ENCODE measurements at regions not wholly inside any gene's neighbourhood (a gene's known extent, or its start where the extent isn't known, plus 50 kb on each side); places are given as distances from the start of the nearest gene placed in this dataset.

GRCh38 chr2:204416236-204416635 lies 129.0 kb upstream of the PARD3B start:
- DNase-seq: no peak
- in situ Hi-C loops (cut with MboI; ENCODE audit: low pct_unique_long_range_greater_than_20kb, low sequenced_read_pairs): no loop called here

GRCh38 chr2:204425821-204426220 lies 119.5 kb upstream of the PARD3B start:
- in situ Hi-C loops (cut with MboI; ENCODE audit: low pct_unique_long_range_greater_than_20kb, low sequenced_read_pairs): no loop called here
- no peak for DNase-seq

GRCh38 chr2:204428675-204429074 lies 116.6 kb upstream of the PARD3B start:
- no peak for DNase-seq
- in situ Hi-C loops (cut with MboI; ENCODE audit: low pct_unique_long_range_greater_than_20kb, low sequenced_read_pairs): no loop called here

- in situ Hi-C loops (cut with MboI; ENCODE audit: low pct_unique_long_range_greater_than_20kb, low sequenced_read_pairs): no loop called here
- DNase-seq: no peak
Observed at GRCh38 chr2:204431529-204431928, 113.7 kb upstream of the PARD3B start.

GRCh38 chr2:204432196-204432595 lies 113.1 kb upstream of the PARD3B start:
- in situ Hi-C loops (cut with MboI; ENCODE audit: low pct_unique_long_range_greater_than_20kb, low sequenced_read_pairs): no loop called here
- DNase-seq: no peak

GRCh38 chr2:204434660-204435462 lies 110.4 kb upstream of the PARD3B start:
- no peak for DNase-seq

GRCh38 chr2:204436230-204436629 lies 109.0 kb upstream of the PARD3B start:
- in situ Hi-C loops (cut with MboI; ENCODE audit: low pct_unique_long_range_greater_than_20kb, low sequenced_read_pairs): no loop called here
- DNase-seq: no peak

More at GRCh38 chr2:204434660-204435462, 110.4 kb upstream of the PARD3B start:
- in situ Hi-C loops (cut with MboI; ENCODE audit: low pct_unique_long_range_greater_than_20kb, low sequenced_read_pairs): no loop called here

GRCh38 chr2:204437408-204437807 lies 107.9 kb upstream of the PARD3B start:
- DNase-seq: no peak
- in situ Hi-C loops (cut with MboI; ENCODE audit: low pct_unique_long_range_greater_than_20kb, low sequenced_read_pairs): no loop called here

- DNase-seq: no peak
- in situ Hi-C loops (cut with MboI; ENCODE audit: low pct_unique_long_range_greater_than_20kb, low sequenced_read_pairs): no loop called here
Observed at GRCh38 chr2:204437815-204438756, 107.2 kb upstream of the PARD3B start.

GRCh38 chr2:204441316-204441715 lies 104.0 kb upstream of the PARD3B start:
- no peak for DNase-seq
- in situ Hi-C loops (cut with MboI; ENCODE audit: low pct_unique_long_range_greater_than_20kb, low sequenced_read_pairs): no loop called here

GRCh38 chr2:204445149-204445548 lies 100.1 kb upstream of the PARD3B start:
- in situ Hi-C loops (cut with MboI; ENCODE audit: low pct_unique_long_range_greater_than_20kb, low sequenced_read_pairs): no loop called here
- DNase-seq: no peak

- DNase-seq: no peak
- in situ Hi-C loops (cut with MboI; ENCODE audit: low pct_unique_long_range_greater_than_20kb, low sequenced_read_pairs): no loop called here
Observed at GRCh38 chr2:204447722-204448121, 97.6 kb upstream of the PARD3B start.

- in situ Hi-C loops (cut with MboI; ENCODE audit: low pct_unique_long_range_greater_than_20kb, low sequenced_read_pairs): no loop called here
Observed at GRCh38 chr2:204449977-204450376, 95.3 kb upstream of the PARD3B start.

GRCh38 chr2:204451766-204452165 lies 93.5 kb upstream of the PARD3B start:
- in situ Hi-C loops (cut with MboI; ENCODE audit: low pct_unique_long_range_greater_than_20kb, low sequenced_read_pairs): no loop called here
- no peak for DNase-seq

More at GRCh38 chr2:204449977-204450376, 95.3 kb upstream of the PARD3B start:
- no peak for DNase-seq

GRCh38 chr2:204452464-204453023 lies 92.7 kb upstream of the PARD3B start:
- no peak for DNase-seq
- in situ Hi-C loops (cut with MboI; ENCODE audit: low pct_unique_long_range_greater_than_20kb, low sequenced_read_pairs): no loop called here

GRCh38 chr2:204453730-204454167 lies 91.5 kb upstream of the PARD3B start:
- in situ Hi-C loops (cut with MboI; ENCODE audit: low pct_unique_long_range_greater_than_20kb, low sequenced_read_pairs): no loop called here
- DNase-seq: no peak

GRCh38 chr2:204454672-204455380 lies 90.4 kb upstream of the PARD3B start:
- DNase-seq: no peak
- in situ Hi-C loops (cut with MboI; ENCODE audit: low pct_unique_long_range_greater_than_20kb, low sequenced_read_pairs): no loop called here

- DNase-seq: no peak
- in situ Hi-C loops (cut with MboI; ENCODE audit: low pct_unique_long_range_greater_than_20kb, low sequenced_read_pairs): no loop called here
Observed at GRCh38 chr2:204468746-204469429, 76.4 kb upstream of the PARD3B start.

- in situ Hi-C loops (cut with MboI; ENCODE audit: low pct_unique_long_range_greater_than_20kb, low sequenced_read_pairs): no loop called here
- DNase-seq: no peak
Observed at GRCh38 chr2:204470178-204470620, 75.1 kb upstream of the PARD3B start.

All from KBM-7 (cell line).